B cell (primary cell): ENCODE measurements at regions not wholly inside any gene's neighbourhood (a gene's known extent, or its start where the extent isn't known, plus 50 kb on each side); places are given as distances from the start of the nearest gene placed in this dataset.

ENCODE experiments used
- ATAC-seq: fragments of 200-7000 bp; cut with Tn5 transposase; one replicate; pipeline ENCODE4 v1.10.0; 2021; ENCODE audit warnings: low read depth, mild to moderate bottlenecking, moderate number of reproducible peaks, moderate library complexity
- CTCF ChIA-PET: fragments of 350-600 bp; sonication (Branson Sonifier 250); formaldehyde crosslinking; loops from one replicate; lab custom pipeline; 2021; ENCODE audit warnings: antibody characterized with exemption, inconsistent platforms; lab: Charles Lee
- POLR2A ChIA-PET: fragments of 350-600 bp; sonication (Branson Sonifier 250); formaldehyde crosslinking; loops from one replicate; lab custom pipeline; 2021; ENCODE audit warnings: antibody characterized with exemption; lab: Charles Lee
- DNase-seq: peaks from one replicate; pipeline ENCODE4 v3.0.0; 2013
- H2AFZ ChIP-seq: 2 replicates; pipeline ENCODE4 v1.6.1; 2012; ENCODE audit warnings: mild to moderate bottlenecking, low read depth, low read length; ENCODE audit not compliant: insufficient read depth, poor library complexity, severe bottlenecking
- H3K27ac ChIP-seq, 2 donors: 1 replicate in 1 of 2; 2 replicates in 1 of 2; pipeline ENCODE4 v1.5.1; 2012 to 2013; ENCODE audit warnings: low read length in 2 of 2, mild to moderate bottlenecking in 2 of 2, moderate library complexity in 1 of 2
- H3K27me3 ChIP-seq, 4 experiments: fragments of 200-600 bp in 1 of 4; sonication (generic) in 1 of 4; replicated peaks in 1 of 4; 1 replicate in 2 of 4; 2 replicates in 2 of 4; pipeline versions ENCODE4 v1.6.1 to v1.7.0; 2013 to 2016; ENCODE audit warnings: low read length in 3 of 4, mild to moderate bottlenecking in 2 of 4, mixed read lengths in 1 of 4, moderate library complexity in 1 of 4; ENCODE audit not compliant: insufficient read depth in 4 of 4, control insufficient read depth in 3 of 4; ENCODE audit errors: control extremely low read depth in 1 of 4
- H3K36me3 ChIP-seq, 2 experiments: replicated peaks in 1 of 2; 1 replicate in 1 of 2; 2 replicates in 1 of 2; pipeline versions ENCODE4 v1.6.1 to v1.7.1; 2013; ENCODE audit warnings: low read length in 1 of 2; ENCODE audit not compliant: insufficient read depth in 2 of 2, control insufficient read depth in 1 of 2; ENCODE audit errors: control extremely low read depth in 1 of 2, extremely low read depth in 1 of 2
- H3K4me1 ChIP-seq, 2 donors: fragments of 200-600 bp in 1 of 2; sonication (generic) in 1 of 2; 1 replicate in 1 of 2; 2 replicates in 1 of 2; pipeline versions ENCODE4 v1.5.1 to v1.6.1; 2013 to 2017; ENCODE audit warnings: low read length in 2 of 2; ENCODE audit not compliant: control insufficient read depth in 2 of 2, insufficient read depth in 2 of 2
- H3K4me2 ChIP-seq: replicated peaks from 2 replicates; pipeline ENCODE3; 2012; ENCODE audit warnings: mild to moderate bottlenecking, low read depth, low read length; ENCODE audit not compliant: poor library complexity, severe bottlenecking
- H3K4me3 ChIP-seq, 5 experiments: fragments of 200-600 bp in 1 of 5; sonication (generic) in 1 of 5; 1 replicate in 3 of 5; 2 replicates in 2 of 5; pipeline versions ENCODE4 v1.5.1 to v1.7.0; 2011 to 2016; ENCODE audit warnings: low read length in 4 of 5, mild to moderate bottlenecking in 4 of 5, low read depth in 2 of 5, control low read depth in 1 of 5, moderate library complexity in 1 of 5; ENCODE audit not compliant: insufficient read depth in 1 of 5; ENCODE audit errors: control extremely low read depth in 1 of 5, extremely low read depth in 1 of 5
- H3K79me2 ChIP-seq: fragments of 200-600 bp; sonication (generic); one replicate; pipeline ENCODE4 v1.6.0; 2016; ENCODE audit warnings: low read length; ENCODE audit not compliant: control insufficient read depth, insufficient read depth
- H3K9ac ChIP-seq: fragments of 200-600 bp; sonication (generic); 2 replicates; pipeline ENCODE4 v1.6.1; 2017; ENCODE audit warnings: mild to moderate bottlenecking, low read length, moderate library complexity
- H3K9me3 ChIP-seq, 3 donors: one replicate each; pipeline versions ENCODE4 v1.6.1 to v1.7.1; 2013; ENCODE audit warnings: low read length in 2 of 3; ENCODE audit not compliant: control insufficient read depth in 2 of 3, insufficient read depth in 1 of 3; ENCODE audit errors: control extremely low read depth in 1 of 3
- H4K20me1 ChIP-seq: 2 replicates; pipeline ENCODE4 v1.6.0; 2012; ENCODE audit warnings: mild to moderate bottlenecking, low read length; ENCODE audit not compliant: insufficient read depth, control insufficient read depth, poor library complexity, severe bottlenecking
- H3K27ac Mint-ChIP-seq: one replicate; pipeline ENCODE4 v1.8.0; 2021; ENCODE audit warnings: mixed read lengths
- H3K27me3 Mint-ChIP-seq: one replicate; pipeline ENCODE4 v1.8.0; 2021; ENCODE audit warnings: mixed read lengths
- H3K4me1 Mint-ChIP-seq: one replicate; pipeline ENCODE4 v1.8.0; 2021; ENCODE audit warnings: mixed read lengths
- H3K4me3 Mint-ChIP-seq: one replicate; pipeline ENCODE4 v1.8.0; 2021; ENCODE audit warnings: mixed read lengths
- H3K9me3 Mint-ChIP-seq: one replicate; pipeline ENCODE4 v1.8.0; 2022; ENCODE audit warnings: mixed read lengths; ENCODE audit not compliant: insufficient read depth
- EZH2 ChIP-seq: IDR thresholded peaks from 2 replicates; pipeline ENCODE4 v1.6.1; 2012; ENCODE audit warnings: borderline replicate concordance, low read depth, mild to moderate bottlenecking, moderate library complexity, low read length; ENCODE audit not compliant: insufficient read depth, poor library complexity, severe bottlenecking
- WGBS: methylation state at CpG from one replicate; pipeline ENCODE4 v1.1.5; 2013; ENCODE audit warnings: missing lambda C conversion rate; ENCODE audit not compliant: insufficient coverage; 5-methylcytosine and 5-hydroxymethylcytosine counted together
- intact Hi-C: fragments of 100-400 bp; cut with micrococcal nuclease; formaldehyde crosslinking; loops from one replicate; pipeline ENCODE4 v1.10.0; 2022
- TF ChIP-seq, protein P1 (sequence below): fragments of 200-600 bp; IDR thresholded peaks from one replicate; pipeline ENCODE4 v1.8.0; 2022; ENCODE audit warnings: antibody characterized with exemption, mild to moderate bottlenecking

DNA sequence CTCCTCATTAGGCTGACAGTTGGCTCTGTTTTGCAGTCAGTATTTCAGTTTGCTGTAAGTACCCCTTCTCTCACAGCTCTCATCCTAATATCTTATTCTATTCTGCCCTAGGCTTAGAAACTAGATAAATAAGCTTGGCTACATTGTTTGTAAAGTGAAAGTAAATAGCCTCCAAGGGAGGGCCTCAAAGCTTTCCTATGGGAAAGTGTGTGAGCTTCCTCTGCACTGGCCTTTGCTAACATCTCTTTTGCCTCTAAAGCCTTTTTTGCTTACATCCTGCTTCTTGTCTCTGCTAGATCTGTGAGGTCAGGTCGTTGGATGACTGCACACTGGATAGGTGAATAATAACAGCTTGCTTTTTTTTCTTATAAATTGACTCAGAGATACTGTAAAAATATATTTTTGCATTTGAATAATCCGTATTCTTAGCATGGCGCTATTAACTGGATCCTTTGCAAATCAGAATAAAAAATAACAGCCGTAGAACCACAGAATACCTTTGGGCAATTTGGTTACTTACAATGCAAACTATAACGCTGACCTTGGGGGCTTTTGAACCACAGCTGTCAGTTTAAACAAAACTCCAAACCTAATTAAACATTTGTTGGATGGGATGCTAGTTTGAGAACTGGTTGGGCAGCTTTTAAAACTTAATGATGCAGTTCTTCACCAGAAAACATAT lies 55.1 kb downstream of the TTC6 start:
- POLR2A ChIA-PET = no interaction called here
- H3K9me3 Mint-ChIP-seq = peaks cover 2% of the 10 kb centered on the region

DNA sequence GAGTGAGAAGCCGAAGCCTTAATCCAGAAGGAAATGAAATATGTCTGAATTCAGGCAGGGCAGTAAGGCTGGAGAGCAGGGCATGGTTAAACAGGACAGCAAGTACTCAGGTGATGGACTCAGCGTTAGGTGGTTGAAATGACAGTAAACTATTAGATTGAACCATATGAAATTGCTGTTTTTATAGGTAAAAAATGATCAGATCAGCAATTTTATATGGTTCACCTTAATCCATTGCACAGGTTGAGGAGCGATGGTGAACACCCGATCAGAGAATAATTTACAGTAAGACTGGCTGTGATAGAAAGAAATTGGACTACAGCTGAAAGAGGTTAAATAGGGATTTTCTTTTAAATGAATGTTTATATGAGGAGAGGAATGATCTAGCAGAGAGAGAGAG lies 56.6 kb downstream of the TTC6 start:
- ChIA-PET POLR2A (no interaction called here), CTCF (no interaction called here)
- Histone ChIP-seq H3K9ac (no peak overlapping the region), H3K27ac (no peak overlapping the region), H3K79me2 (no peaks in the 10 kb centered on the region), H3K4me3 (no peak overlapping the region), H3K4me2 (no peak overlapping the region), H2AFZ (no peak overlapping the region), H3K9me3 (peaks cover 0 to 7% (median 0%) of the 10 kb centered on the region in 3 donors), H3K36me3 (no peaks in the 10 kb centered on the region), H3K27me3 (no peaks in the 10 kb centered on the region), H4K20me1 (no peaks in the 10 kb centered on the region), H3K4me1 (no peaks in the 10 kb centered on the region)
- H3K4me1 Mint-ChIP-seq = no peaks in the 10 kb centered on the region
- WGBS = 67% methylated on average over 2 of the region's 4 CpGs
- intact Hi-C loops = no loop called here
- DNase-seq (no peak), ATAC-seq (no peak)
- H3K27ac Mint-ChIP-seq = no peak overlapping the region
- H3K9me3 Mint-ChIP-seq = peaks cover 2% of the 10 kb centered on the region
- TF ChIP-seq, protein P1, sequence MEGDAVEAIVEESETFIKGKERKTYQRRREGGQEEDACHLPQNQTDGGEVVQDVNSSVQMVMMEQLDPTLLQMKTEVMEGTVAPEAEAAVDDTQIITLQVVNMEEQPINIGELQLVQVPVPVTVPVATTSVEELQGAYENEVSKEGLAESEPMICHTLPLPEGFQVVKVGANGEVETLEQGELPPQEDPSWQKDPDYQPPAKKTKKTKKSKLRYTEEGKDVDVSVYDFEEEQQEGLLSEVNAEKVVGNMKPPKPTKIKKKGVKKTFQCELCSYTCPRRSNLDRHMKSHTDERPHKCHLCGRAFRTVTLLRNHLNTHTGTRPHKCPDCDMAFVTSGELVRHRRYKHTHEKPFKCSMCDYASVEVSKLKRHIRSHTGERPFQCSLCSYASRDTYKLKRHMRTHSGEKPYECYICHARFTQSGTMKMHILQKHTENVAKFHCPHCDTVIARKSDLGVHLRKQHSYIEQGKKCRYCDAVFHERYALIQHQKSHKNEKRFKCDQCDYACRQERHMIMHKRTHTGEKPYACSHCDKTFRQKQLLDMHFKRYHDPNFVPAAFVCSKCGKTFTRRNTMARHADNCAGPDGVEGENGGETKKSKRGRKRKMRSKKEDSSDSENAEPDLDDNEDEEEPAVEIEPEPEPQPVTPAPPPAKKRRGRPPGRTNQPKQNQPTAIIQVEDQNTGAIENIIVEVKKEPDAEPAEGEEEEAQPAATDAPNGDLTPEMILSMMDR = no peak
- TF ChIP-seq EZH2 = no peak
- H3K27me3 Mint-ChIP-seq = no peaks in the 10 kb centered on the region
- no peak overlapping the region for H3K4me3 Mint-ChIP-seq

More for the DNA sequence above, 55.1 kb downstream of the TTC6 start:
- Mint-ChIP-seq H3K4me3 (no peak overlapping the region), H3K4me1 (no peaks in the 10 kb centered on the region), H3K27ac (no peak overlapping the region), H3K27me3 (no peaks in the 10 kb centered on the region)
- DNase-seq = no peak
- H2AFZ ChIP-seq = no peak overlapping the region
- WGBS = no CpG with 5 or more reads among the region's 5 CpGs
- intact Hi-C loops = no loop called here
- TF ChIP-seq, protein P1 = no peak
- TF ChIP-seq EZH2 = no peak
- no peaks in the 10 kb centered on the region for H4K20me1 ChIP-seq
- no peak for ATAC-seq
- H3K9ac ChIP-seq = no peak overlapping the region
- CTCF ChIA-PET = no interaction called here
- H3K9me3 ChIP-seq = peaks cover 0 to 4% (median 0%) of the 10 kb centered on the region in 3 donors
- no peak overlapping the region for H3K4me2 ChIP-seq
- no peaks in the 10 kb centered on the region for H3K79me2 ChIP-seq
- H3K27me3 ChIP-seq = no peaks in the 10 kb centered on the region
- H3K36me3 ChIP-seq = no peaks in the 10 kb centered on the region
- no peak overlapping the region for H3K4me3 ChIP-seq
- no peak overlapping the region for H3K27ac ChIP-seq
- no peaks in the 10 kb centered on the region for H3K4me1 ChIP-seq
